Neuron (in vitro differentiated cells): ENCODE measurements at regions not wholly inside any gene's neighbourhood (a gene's known extent, or its start where the extent isn't known, plus 50 kb on each side); places are given as distances from the start of the nearest gene placed in this dataset.

Experiments used
- H2AFZ ChIP-seq: one replicate; pipeline ENCODE4 v1.6.1; 2013; ENCODE audit warnings: low read depth, mild to moderate bottlenecking, inconsistent platforms, low read length, moderate library complexity
- H3K27me3 ChIP-seq: one replicate; pipeline ENCODE4 v1.6.1; 2013; ENCODE audit warnings: low read length; ENCODE audit not compliant: insufficient read depth
- H3K36me3 ChIP-seq: one replicate; pipeline ENCODE4 v1.6.1; 2013; ENCODE audit warnings: low read length; ENCODE audit not compliant: insufficient read depth
- H3K4me1 ChIP-seq: one replicate; pipeline ENCODE4 v1.6.1; 2013; ENCODE audit warnings: low read length; ENCODE audit not compliant: insufficient read depth
- H3K4me3 ChIP-seq: 2 replicates; pipeline ENCODE4 v1.5.1; 2013; ENCODE audit warnings: mild to moderate bottlenecking, low read length, moderate library complexity
- H3K9me3 ChIP-seq: one replicate; pipeline ENCODE4 v1.6.1; 2013; ENCODE audit warnings: low read length

GRCh38 chr11:92790926-92791616, 178.4 kb upstream of the MTNR1B start:
- Histone ChIP-seq H3K4me1 (peaks cover 11% of the 10 kb centered on the region), H3K27me3 (no peaks in the 10 kb centered on the region), H3K36me3 (peaks cover 44% of the 10 kb centered on the region), H3K9me3 (peaks cover 2% of the 10 kb centered on the region), H3K4me3 (no peak overlapping the region), H2AFZ (no peak overlapping the region)

- Histone ChIP-seq H3K27me3 (no peaks in the 10 kb centered on the region), H3K9me3 (peaks cover 2% of the 10 kb centered on the region), H3K4me3 (no peak overlapping the region), H3K4me1 (peaks cover 11% of the 10 kb centered on the region), H2AFZ (no peak overlapping the region), H3K36me3 (peaks cover 49% of the 10 kb centered on the region)
These were observed 177.6 kb upstream of the MTNR1B start for GRCh38 chr11:92791886-92792285.

- Histone ChIP-seq H3K4me3 (no peak overlapping the region), H3K36me3 (peaks cover 61% of the 10 kb centered on the region), H3K9me3 (peaks cover 2% of the 10 kb centered on the region), H3K27me3 (no peaks in the 10 kb centered on the region), H2AFZ (no peak overlapping the region), H3K4me1 (peaks cover 11% of the 10 kb centered on the region)
These were observed 176.3 kb upstream of the MTNR1B start for GRCh38 chr11:92793189-92793588.

GRCh38 chr11:92794783-92795182, 174.7 kb upstream of the MTNR1B start:
- H3K27me3 ChIP-seq, result no peaks in the 10 kb centered on the region
- peaks cover 2% of the 10 kb centered on the region for H3K9me3 ChIP-seq
- H3K4me1 ChIP-seq, result peaks cover 11% of the 10 kb centered on the region
- no peak overlapping the region for H2AFZ ChIP-seq
- H3K4me3 ChIP-seq, result no peak overlapping the region
- H3K36me3 ChIP-seq, result peaks cover 72% of the 10 kb centered on the region

- peaks cover 69% of the 10 kb centered on the region for H3K36me3 ChIP-seq
- no peak overlapping the region for H3K4me3 ChIP-seq
These were observed 172.7 kb upstream of the MTNR1B start for GRCh38 chr11:92796744-92797143.

GRCh38 chr11:92797874-92798273, 171.6 kb upstream of the MTNR1B start:
- H2AFZ ChIP-seq, result no peak overlapping the region
- H3K4me1 ChIP-seq, result peaks cover 9% of the 10 kb centered on the region
- no peaks in the 10 kb centered on the region for H3K27me3 ChIP-seq
- no peaks in the 10 kb centered on the region for H3K9me3 ChIP-seq
- H3K4me3 ChIP-seq, result no peak overlapping the region
- H3K36me3 ChIP-seq, result peaks cover 71% of the 10 kb centered on the region

More at GRCh38 chr11:92796744-92797143, 172.7 kb upstream of the MTNR1B start:
- Histone ChIP-seq H2AFZ (no peak overlapping the region), H3K9me3 (peaks cover 2% of the 10 kb centered on the region), H3K27me3 (no peaks in the 10 kb centered on the region), H3K4me1 (peaks cover 11% of the 10 kb centered on the region)

- no peak overlapping the region for H2AFZ ChIP-seq
These were observed 167.8 kb upstream of the MTNR1B start for GRCh38 chr11:92801685-92802084.

GRCh38 chr11:92802644-92803043, 166.8 kb upstream of the MTNR1B start:
- Histone ChIP-seq H3K36me3 (peaks cover 75% of the 10 kb centered on the region), H3K4me1 (peaks cover 2% of the 10 kb centered on the region), H2AFZ (no peak overlapping the region), H3K9me3 (no peaks in the 10 kb centered on the region), H3K27me3 (no peaks in the 10 kb centered on the region), H3K4me3 (no peak overlapping the region)

More at GRCh38 chr11:92801685-92802084, 167.8 kb upstream of the MTNR1B start:
- Histone ChIP-seq H3K36me3 (peaks cover 75% of the 10 kb centered on the region), H3K4me3 (no peak overlapping the region), H3K4me1 (no peaks in the 10 kb centered on the region), H3K9me3 (no peaks in the 10 kb centered on the region), H3K27me3 (no peaks in the 10 kb centered on the region)

- Histone ChIP-seq H3K4me3 (no peak overlapping the region), H2AFZ (no peak overlapping the region)
These were observed 166.1 kb upstream of the MTNR1B start for GRCh38 chr11:92803391-92803790.

GRCh38 chr11:92804388-92804966, 165.0 kb upstream of the MTNR1B start:
- no peaks in the 10 kb centered on the region for H3K9me3 ChIP-seq
- H2AFZ ChIP-seq, result no peak overlapping the region
- H3K4me3 ChIP-seq, result no peak overlapping the region
- H3K27me3 ChIP-seq, result no peaks in the 10 kb centered on the region
- peaks cover 63% of the 10 kb centered on the region for H3K36me3 ChIP-seq
- H3K4me1 ChIP-seq, result peaks cover 2% of the 10 kb centered on the region

More at GRCh38 chr11:92803391-92803790, 166.1 kb upstream of the MTNR1B start:
- Histone ChIP-seq H3K9me3 (no peaks in the 10 kb centered on the region), H3K36me3 (peaks cover 70% of the 10 kb centered on the region), H3K4me1 (peaks cover 2% of the 10 kb centered on the region), H3K27me3 (no peaks in the 10 kb centered on the region)

GRCh38 chr11:92808022-92808421, 161.4 kb upstream of the MTNR1B start:
- peaks cover 2% of the 10 kb centered on the region for H3K4me1 ChIP-seq

GRCh38 chr11:92810423-92811064, 158.9 kb upstream of the MTNR1B start:
- Histone ChIP-seq H3K4me3 (no peak overlapping the region), H2AFZ (no peak overlapping the region), H3K9me3 (no peaks in the 10 kb centered on the region), H3K27me3 (no peaks in the 10 kb centered on the region), H3K36me3 (peaks cover 44% of the 10 kb centered on the region), H3K4me1 (peaks cover 2% of the 10 kb centered on the region)

More at GRCh38 chr11:92808022-92808421, 161.4 kb upstream of the MTNR1B start:
- no peaks in the 10 kb centered on the region for H3K27me3 ChIP-seq
- no peak overlapping the region for H2AFZ ChIP-seq
- peaks cover 47% of the 10 kb centered on the region for H3K36me3 ChIP-seq
- H3K9me3 ChIP-seq, result no peaks in the 10 kb centered on the region
- H3K4me3 ChIP-seq, result no peak overlapping the region

- H3K27me3 ChIP-seq, result no peaks in the 10 kb centered on the region
- H3K9me3 ChIP-seq, result peaks cover 3% of the 10 kb centered on the region
- no peak overlapping the region for H2AFZ ChIP-seq
- H3K4me3 ChIP-seq, result no peak overlapping the region
- H3K4me1 ChIP-seq, result peaks cover 2% of the 10 kb centered on the region
- peaks cover 38% of the 10 kb centered on the region for H3K36me3 ChIP-seq
These were observed 158.1 kb upstream of the MTNR1B start for GRCh38 chr11:92811341-92811740.
